ENCODE measurements at regions not wholly inside any gene's neighbourhood (a gene's known extent, or its start where the extent isn't known, plus 50 kb on each side); places are given as distances from the start of the nearest gene placed in this dataset.

GRCh38 chr16:65681406-65681805, 559.5 kb upstream of the CDH11 start:
- no peak for TF ChIP-seq POLR2A (IDR thresholded peaks at IDR 0.05; ENCODE audit: low read depth, low read length)
- no peak for TF ChIP-seq TAF1 (IDR thresholded peaks at IDR 0.05; ENCODE audit: low read depth, low read length)
- TF ChIP-seq PAX5 (IDR thresholded peaks at IDR 0.05; ENCODE audit: insufficient read depth, low read length, severe bottlenecking), result no peak
- TF ChIP-seq POLR2AphosphoS5 (IDR thresholded peaks at IDR 0.05; ENCODE audit: low read depth, low read length), result no peak
- TF ChIP-seq POU2F2 (IDR thresholded peaks at IDR 0.05; ENCODE audit: low read depth, low read length), result no peak
